HG03066 (cell line): ENCODE measurements at regions not wholly inside any gene's neighbourhood (a gene's known extent, or its start where the extent isn't known, plus 50 kb on each side); places are given as distances from the start of the nearest gene placed in this dataset.
"Not testable (repeated sequence)": the region's sequence is repeated elsewhere in the genome, so short reads cannot be mapped to it uniquely, and the experiment has no call there.

ENCODE experiments used
- ATAC-seq: cut with Tn5 transposase; IDR thresholded peaks from one replicate; pipeline ENCODE4 v1.9.1; 2021; ENCODE audit warnings: low read depth; ENCODE audit not compliant: unreplicated experiment

DNA sequence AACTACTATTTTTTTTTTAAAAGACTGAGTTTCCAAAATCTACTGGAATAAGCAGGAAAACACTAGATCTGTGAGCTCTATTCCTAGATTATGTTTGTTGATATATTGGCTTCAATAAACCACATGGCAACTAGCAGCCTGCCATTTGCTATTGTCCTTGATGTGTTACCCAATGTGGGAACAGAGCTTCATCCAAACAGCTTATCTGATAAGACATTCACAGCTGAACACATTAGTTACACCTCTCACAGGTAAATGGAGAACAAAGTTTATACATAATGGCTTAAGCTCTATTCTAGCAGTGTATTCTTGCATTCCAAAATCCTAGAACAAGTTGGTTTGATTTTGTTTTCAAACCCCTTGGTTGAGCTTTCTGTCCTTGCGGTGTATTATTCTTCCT is 642.1 kb downstream of the TLE1 start:
- no peak for ATAC-seq

DNA sequence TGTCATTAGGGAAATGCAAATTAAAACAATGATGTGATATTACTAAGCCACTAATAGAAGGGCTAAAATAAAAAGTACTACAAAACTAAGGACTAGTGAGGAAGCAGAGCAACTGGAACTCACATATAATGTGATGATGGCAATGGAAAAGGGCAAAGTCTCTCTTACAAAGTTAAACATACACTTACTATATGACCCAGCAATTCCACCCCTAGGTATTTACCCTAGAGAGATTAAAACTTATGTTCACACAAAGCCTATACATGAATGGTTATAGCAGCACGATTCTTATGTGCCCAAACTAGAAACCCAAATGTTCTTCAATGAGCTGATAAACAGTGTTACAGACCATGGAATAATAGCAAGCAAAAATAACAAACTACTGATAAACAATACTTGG is 643.7 kb downstream of the TLE1 start:
- ATAC-seq, result no peak

DNA sequence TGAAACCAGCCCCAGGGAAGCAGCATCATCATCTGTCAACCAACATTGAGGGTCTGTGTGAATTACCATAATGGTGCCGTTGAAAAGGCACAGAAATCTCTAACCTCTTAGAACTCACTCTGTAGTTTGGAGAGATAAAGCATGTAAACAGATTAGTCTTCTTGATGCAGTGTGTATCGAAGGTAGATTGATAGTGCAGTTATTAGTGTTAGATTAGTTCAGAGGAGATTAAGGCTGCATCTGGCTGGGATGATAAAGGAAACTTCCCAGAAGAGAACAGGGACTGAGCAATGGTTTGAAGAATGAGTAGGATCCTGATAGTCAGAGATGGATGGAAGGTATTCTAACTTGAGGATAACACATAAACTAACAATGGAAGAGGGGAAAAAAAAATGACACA is 651.5 kb downstream of the TLE1 start:
- no peak for ATAC-seq

DNA sequence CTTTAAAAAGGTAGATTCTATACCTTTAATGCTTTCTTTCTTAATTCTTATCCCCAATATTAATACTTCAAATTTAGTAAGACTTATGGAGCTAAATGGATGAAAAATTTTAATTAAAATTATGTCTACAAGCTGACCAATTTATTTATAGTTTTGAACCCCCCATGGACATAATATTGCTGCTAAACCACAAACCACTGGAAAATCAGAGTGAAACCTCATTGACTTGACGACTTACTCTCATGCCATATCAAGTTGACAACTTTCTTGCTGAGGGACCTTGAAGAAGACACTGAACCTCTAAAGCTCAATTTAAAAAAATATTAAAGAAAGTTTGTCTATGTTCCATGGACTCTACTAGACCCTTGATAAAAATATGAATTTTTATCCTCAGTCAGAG is 653.7 kb downstream of the TLE1 start:
- ATAC-seq, result no peak

- ATAC-seq, result no peak
Observed at GRCh38 chr9:81035171-81035570, 654.2 kb downstream of the TLE1 start.

- no peak for ATAC-seq
Observed at GRCh38 chr9:81032831-81033230, 656.5 kb downstream of the TLE1 start.

DNA sequence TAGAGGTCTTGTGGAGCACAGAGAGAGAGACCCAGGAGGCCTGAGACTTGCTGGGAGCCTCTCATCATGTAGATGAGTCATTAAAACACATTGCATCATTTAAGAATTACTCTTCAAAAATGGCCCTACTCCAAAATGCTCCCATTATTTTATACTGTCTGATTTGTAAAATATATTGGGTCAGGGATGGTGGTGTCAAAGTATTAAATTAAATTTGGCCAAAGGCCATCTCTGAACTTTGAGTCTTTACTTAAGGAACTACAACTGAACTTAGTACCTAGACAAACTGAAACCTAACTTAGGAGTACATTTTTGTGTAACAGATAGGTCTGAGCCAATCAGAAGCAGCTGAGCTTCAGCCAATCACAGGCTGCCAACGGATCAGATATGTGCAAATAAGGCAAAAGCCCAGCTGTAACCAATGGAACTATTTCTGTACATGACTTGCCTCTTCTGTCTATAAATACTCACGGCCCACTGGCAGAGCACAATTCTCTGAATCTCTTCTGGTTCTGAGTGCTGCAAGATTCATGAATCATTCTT is 657.2 kb downstream of the TLE1 start:
- ATAC-seq, result no peak

- ATAC-seq, result no peak
Observed at GRCh38 chr9:81031422-81032029, 657.8 kb downstream of the TLE1 start.

DNA sequence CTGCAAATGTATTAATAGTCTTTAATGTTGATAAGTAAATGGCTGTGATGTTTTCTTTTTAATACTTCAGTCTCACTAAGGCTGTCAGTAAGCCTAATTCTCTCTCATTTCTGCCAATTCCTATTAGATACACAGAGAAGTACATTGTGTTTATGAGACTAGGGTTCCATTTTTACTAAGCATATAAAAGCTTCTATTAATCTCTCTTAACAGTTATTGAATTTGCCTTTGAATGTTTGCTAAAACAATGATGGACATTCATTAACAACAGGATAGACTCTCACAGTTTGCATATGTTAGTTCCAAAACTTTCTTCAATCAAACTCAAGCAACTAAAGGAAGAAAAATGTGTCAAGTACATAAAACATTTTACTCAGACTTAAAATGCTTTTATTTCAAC is 659.3 kb downstream of the TLE1 start:
- no peak for ATAC-seq

DNA sequence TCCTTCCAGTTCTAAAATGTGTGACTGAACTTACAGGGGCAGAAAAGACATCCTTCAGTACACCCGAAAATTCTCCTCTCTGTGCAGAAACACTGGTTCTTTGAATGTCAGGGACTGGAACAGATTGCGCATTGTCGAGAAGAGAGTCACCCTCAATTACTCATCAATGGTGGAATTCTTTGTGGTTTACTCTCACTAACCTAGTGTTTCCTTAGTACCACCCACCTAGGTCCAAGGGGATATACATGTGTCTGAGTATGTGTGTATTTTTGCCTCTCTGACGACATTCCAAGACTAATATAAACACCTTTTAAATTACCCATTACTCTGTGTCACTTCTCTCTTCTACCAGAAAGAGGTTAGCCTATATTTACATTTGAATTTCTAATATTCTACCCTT is 660.8 kb downstream of the TLE1 start:
- ATAC-seq, result no peak

- ATAC-seq, result no peak
Observed at GRCh38 chr9:81022177-81022576, 667.2 kb downstream of the TLE1 start.

DNA sequence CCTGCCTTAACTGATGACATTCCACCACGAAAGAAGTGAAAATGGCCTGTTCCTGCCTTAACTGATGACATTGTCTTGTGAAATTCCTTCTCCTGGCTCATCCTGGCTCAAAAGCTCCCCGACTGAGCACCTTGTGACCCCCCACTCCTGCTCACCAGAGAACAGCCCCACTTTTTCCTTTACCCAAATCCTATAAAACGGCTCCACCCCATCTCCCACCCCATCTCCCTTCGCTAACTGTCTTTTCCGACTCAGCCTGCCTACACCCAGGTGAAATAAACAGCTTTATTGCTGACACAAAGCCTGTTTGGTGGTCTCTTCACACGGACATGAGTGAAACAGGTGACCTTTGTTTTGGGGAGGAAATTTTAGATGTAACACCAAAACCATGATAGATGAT is 674.4 kb downstream of the TLE1 start:
- ATAC-seq, result not testable (repeated sequence)

DNA sequence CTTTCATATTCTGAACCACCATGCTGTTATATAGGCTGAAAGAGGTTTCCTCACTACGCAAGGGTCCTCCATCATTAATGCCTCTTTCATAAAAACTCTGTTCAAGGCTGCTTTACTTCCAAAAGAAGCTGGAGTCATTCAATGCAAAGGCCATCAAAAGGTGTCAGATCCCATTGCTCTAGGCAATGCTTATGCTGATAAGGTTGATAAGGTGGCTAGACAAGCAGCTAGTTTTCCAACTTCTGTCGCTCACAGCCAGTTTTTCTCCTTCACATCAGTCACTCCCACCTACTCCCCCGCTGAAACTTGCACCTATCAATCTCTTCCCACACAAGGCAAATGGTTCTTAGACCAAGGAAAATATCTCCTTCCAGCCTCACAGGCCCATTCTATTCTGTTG is 676.2 kb downstream of the TLE1 start:
- not testable (repeated sequence) for ATAC-seq

- no peak for ATAC-seq
Observed at GRCh38 chr9:81002906-81003305, 686.4 kb downstream of the TLE1 start.

GRCh38 chr9:81002242-81002641 is 687.1 kb downstream of the TLE1 start:
- ATAC-seq, result no peak

DNA sequence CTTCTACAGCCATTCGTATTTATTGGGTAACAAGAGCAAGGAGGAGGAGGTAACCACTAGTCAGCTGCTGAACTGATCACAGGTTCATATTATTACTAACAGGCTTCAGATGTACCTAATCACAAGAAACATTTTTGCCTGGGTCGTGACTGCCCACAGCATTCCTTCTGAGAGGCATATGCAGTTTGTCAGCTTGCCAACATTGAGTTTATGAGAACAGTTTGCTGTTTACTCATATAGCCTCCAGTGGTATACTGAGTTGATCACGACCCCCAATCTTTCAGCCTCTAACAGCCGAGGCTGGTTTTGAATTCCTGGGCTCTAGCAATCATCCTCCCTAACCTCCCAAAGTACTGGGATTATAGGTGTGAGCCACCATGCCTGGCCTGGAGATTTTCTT is 693.6 kb downstream of the TLE1 start:
- ATAC-seq, result no peak

DNA sequence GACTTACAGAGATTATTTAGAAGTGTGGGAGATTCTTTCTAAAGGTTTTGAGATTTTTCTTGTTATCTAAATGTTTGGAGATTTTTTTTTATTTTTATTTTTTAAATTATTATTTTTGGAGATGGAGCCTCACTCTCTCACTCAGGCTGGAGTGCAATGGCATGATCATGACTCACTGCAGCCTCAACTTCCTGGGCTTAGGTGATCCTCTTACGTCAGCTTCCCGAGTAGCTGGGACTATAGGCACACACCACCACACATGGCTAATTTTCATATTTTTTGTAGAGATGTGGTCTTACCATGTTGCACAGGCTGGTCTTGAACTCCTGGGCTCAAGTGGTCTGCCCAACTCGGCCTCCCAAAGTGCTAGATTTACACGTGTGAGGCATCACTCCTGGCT is 694.5 kb downstream of the TLE1 start:
- no peak for ATAC-seq

DNA sequence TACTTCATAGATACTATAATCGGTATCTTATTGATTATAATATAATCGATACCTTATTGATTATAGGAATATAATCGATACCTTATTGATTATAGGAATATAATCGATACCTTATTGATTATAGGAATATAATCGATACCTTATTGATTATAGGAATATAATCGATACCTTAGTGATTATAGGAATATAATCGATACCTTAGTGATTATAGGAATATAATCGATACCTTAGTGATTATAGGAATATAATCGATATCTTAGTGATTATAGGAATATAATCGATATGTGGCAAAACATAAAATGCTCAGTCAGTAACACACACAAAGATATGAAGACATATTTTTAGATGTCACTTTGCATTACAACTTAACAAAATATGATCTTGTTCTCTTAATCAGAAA is 703.8 kb downstream of the TLE1 start:
- not testable (repeated sequence) for ATAC-seq

DNA sequence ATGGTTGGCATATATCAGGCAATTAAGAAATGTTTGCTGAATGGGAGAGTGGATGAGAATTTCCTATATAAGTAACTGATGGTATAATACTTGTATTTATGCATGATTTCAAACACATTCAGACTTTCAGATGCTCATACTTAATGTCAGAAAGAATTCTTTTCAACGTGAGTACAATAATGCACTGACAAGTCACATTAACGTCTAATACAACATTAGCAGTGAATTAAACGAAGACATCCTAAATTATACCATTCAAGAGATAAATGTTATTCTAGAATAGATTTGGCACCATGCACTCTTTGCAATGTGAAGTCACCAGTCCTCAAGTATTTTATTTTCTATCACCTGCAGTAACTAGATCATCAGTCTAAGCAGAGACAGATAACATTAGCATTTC is 712.9 kb downstream of the TLE1 start:
- ATAC-seq, result no peak

DNA sequence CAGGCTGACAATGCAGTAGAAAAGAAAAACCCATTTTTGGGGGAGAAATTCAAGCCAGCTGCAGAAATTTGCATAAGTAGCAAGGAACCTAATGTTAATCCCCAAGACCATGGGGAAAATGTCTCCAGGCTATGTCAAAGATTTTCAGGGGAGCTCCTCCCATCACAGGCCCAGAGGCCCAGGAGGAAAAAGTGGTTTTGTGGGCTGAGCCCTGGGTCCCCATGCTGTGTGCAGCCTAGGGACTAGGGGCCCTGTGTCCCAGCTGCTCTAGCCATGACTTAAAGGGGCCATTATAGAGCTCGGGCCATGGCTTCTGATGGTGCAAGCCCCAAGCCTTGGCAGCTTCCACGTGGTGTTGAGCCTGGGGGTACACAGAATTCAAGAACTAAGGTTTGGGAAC is 719.0 kb downstream of the TLE1 start:
- ATAC-seq, result not testable (repeated sequence)

DNA sequence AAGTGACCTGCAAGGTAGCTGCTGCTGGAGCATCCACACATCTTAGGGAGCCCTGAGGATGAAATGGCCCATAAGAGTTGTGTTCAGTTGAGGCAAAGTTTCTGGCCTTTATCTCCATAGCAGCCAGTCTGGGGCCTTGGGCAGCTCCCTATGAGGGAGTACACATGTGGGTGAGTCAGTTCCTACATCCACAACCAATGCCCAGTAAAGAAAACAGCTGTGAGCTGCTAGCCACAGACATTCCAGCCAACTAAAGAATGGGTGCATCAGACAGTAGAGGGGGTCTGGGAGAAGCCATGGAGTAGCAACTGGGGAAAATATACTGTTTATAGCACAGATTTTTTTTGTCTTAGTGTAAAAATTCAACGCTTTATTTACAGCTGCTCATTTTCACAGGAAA is 720.7 kb downstream of the TLE1 start:
- no peak for ATAC-seq

DNA sequence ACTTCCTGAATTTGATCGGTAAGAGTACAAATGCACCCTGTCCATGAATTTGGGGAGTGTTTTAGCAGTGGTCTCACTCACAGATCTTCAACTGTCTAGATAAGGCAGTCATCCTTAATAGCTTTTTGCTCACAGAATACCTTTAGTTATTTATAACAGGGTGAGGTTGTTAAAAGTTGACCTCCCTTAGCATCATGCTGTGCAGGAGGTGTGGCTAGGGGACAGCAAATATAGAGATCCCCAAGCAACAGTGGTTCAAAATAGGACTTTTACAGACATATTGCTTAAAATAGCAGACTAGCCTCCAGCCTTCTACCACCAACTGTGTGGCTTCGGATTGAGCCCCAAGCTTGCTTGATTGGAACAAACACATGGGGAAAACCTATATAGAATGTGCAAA is 724.4 kb downstream of the TLE1 start:
- ATAC-seq, result no peak

DNA sequence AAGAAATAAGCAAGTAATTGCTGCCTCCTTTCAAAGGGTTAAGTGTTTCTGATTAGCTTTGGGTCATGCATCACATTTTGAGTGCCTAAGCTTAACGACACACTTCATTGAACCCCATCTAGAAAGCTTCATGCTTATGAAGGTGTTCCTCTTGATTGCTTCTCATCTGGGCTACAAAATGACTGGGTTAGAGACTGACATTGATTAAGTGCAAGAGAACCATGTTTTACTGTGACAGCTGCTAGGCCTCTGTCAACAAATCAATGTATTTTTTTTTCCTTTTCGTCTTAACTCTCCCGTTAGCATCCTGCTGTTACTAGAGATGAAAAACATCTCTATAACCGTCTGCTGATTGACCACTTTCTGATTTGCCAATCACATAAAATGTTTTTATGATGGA is 725.0 kb downstream of the TLE1 start:
- ATAC-seq, result no peak
